Liver (tissue), 8 donors: ENCODE measurements at regions not wholly inside any gene's neighbourhood (a gene's known extent, or its start where the extent isn't known, plus 50 kb on each side); places are given as distances from the start of the nearest gene placed in this dataset.

Source experiments
- DNase-seq: peaks from one replicate; pipeline ENCODE4 v3.0.0-alpha.2; 2017; ENCODE audit warnings: low spot score
- H3K27ac ChIP-seq, 2 donors: one replicate each; pipeline ENCODE4 v1.7.0; 2013; ENCODE audit warnings: inconsistent platforms in 2 of 2, low read length in 2 of 2, control low read depth in 1 of 2, low read depth in 1 of 2, mild to moderate bottlenecking in 1 of 2
- H3K27me3 ChIP-seq, 4 donors: one replicate each; pipeline versions ENCODE4 v1.6.1 to v1.7.0; 2013; ENCODE audit warnings: low read length in 3 of 4, inconsistent platforms in 1 of 4, mild to moderate bottlenecking in 1 of 4, moderate library complexity in 1 of 4; ENCODE audit not compliant: control insufficient read depth in 4 of 4, insufficient read depth in 4 of 4
- H3K36me3 ChIP-seq, 4 donors: one replicate each; pipeline versions ENCODE4 v1.6.1 to v1.7.0; 2013; ENCODE audit warnings: low read length in 3 of 4, mild to moderate bottlenecking in 3 of 4, low read depth in 1 of 4, moderate library complexity in 1 of 4; ENCODE audit not compliant: control insufficient read depth in 4 of 4, insufficient read depth in 3 of 4
- H3K4me1 ChIP-seq, 4 donors: one replicate each; pipeline versions ENCODE4 v1.6.1 to v1.7.0; 2013; ENCODE audit warnings: low read length in 3 of 4, mild to moderate bottlenecking in 3 of 4, moderate library complexity in 1 of 4; ENCODE audit not compliant: control insufficient read depth in 4 of 4, insufficient read depth in 4 of 4
- H3K4me3 ChIP-seq, 3 donors: one replicate each; pipeline versions ENCODE4 v1.6.1 to v1.7.0; 2013; ENCODE audit warnings: low read length in 3 of 3, control low read depth in 1 of 3, low read depth in 1 of 3, mild to moderate bottlenecking in 1 of 3
- H3K9ac ChIP-seq, 2 donors: one replicate each; pipeline ENCODE4 v1.7.0; 2013; ENCODE audit warnings: low read length in 2 of 2, mild to moderate bottlenecking in 2 of 2, moderate library complexity in 2 of 2, control low read depth in 1 of 2, low read depth in 1 of 2
- H3K9me3 ChIP-seq, 4 donors: one replicate each; pipeline versions ENCODE4 v1.6.1 to v1.7.0; 2013; ENCODE audit warnings: low read length in 3 of 4; ENCODE audit not compliant: control insufficient read depth in 4 of 4
- EGR1 ChIP-seq, 2 donors: IDR thresholded peaks; 2 replicates each; pipeline ENCODE4 v1.6.1; 2016 to 2018; ENCODE audit warnings: antibody characterized with exemption in 2 of 2, low read depth in 2 of 2
- FOXA1 ChIP-seq: IDR thresholded peaks from 2 replicates; pipeline ENCODE4 v1.6.1; 2016; ENCODE audit warnings: antibody characterized with exemption
- FOXA2 ChIP-seq: IDR thresholded peaks from 2 replicates; pipeline ENCODE4 v1.6.1; 2016; ENCODE audit warnings: antibody characterized with exemption
- GABPA ChIP-seq, 2 donors: IDR thresholded peaks in 1 of 2; conservative IDR thresholded peaks in 1 of 2; 2 replicates each; pipeline ENCODE4 v1.6.1; 2016; ENCODE audit warnings: antibody characterized with exemption in 2 of 2, mild to moderate bottlenecking in 1 of 2, moderate library complexity in 1 of 2
- HNF4A ChIP-seq, 2 donors: conservative IDR thresholded peaks; 2 replicates each; pipeline ENCODE4 v1.6.1; 2016; ENCODE audit warnings: antibody characterized with exemption in 2 of 2, mild to moderate bottlenecking in 2 of 2
- HNF4G ChIP-seq: IDR thresholded peaks from 2 replicates; pipeline ENCODE4 v1.6.1; 2016; ENCODE audit warnings: antibody characterized with exemption
- JUND ChIP-seq, 2 donors: IDR thresholded peaks; 2 replicates each; pipeline ENCODE4 v1.6.1; 2016; ENCODE audit warnings: antibody characterized with exemption in 2 of 2
- NR2F2 ChIP-seq: IDR thresholded peaks from 2 replicates; pipeline ENCODE4 v1.6.1; 2016; ENCODE audit warnings: antibody characterized with exemption
- RAD21 ChIP-seq, 2 donors: IDR thresholded peaks; 2 replicates each; pipeline ENCODE4 v1.6.1; 2016; ENCODE audit warnings: antibody characterized with exemption in 2 of 2, mild to moderate bottlenecking in 2 of 2
- RXRA ChIP-seq, 2 donors: IDR thresholded peaks; 2 replicates each; pipeline ENCODE4 v1.6.1; 2017 to 2018; ENCODE audit warnings: antibody characterized with exemption in 2 of 2, mild to moderate bottlenecking in 1 of 2
- SP1 ChIP-seq: IDR thresholded peaks from 2 replicates; pipeline ENCODE4 v1.6.1; 2018; ENCODE audit warnings: antibody characterized with exemption, mild to moderate bottlenecking
- TAF1 ChIP-seq: conservative IDR thresholded peaks from 2 replicates; pipeline ENCODE4 v1.6.1; 2016; ENCODE audit warnings: antibody characterized with exemption, mild to moderate bottlenecking
- YY1 ChIP-seq: IDR thresholded peaks from 2 replicates; pipeline ENCODE4 v1.6.1; 2016; ENCODE audit warnings: antibody characterized with exemption, mild to moderate bottlenecking
- WGBS: extraction: QIAGEN DNeasy Blood & Tissue Kit; methylation state at CpG from one replicate; pipeline ENCODE4 v1.1.7; 2013; 5-methylcytosine and 5-hydroxymethylcytosine counted together
- TF ChIP-seq, protein P1 (sequence below): IDR thresholded peaks from 2 replicates; pipeline ENCODE4 v1.6.1; 2016; ENCODE audit warnings: antibody characterized with exemption
- TF ChIP-seq, protein P2 (sequence below): IDR thresholded peaks from 2 replicates; pipeline ENCODE4 v1.6.1; 2016; ENCODE audit warnings: antibody characterized with exemption
- TF ChIP-seq, protein P3 (sequence below): IDR thresholded peaks from 2 replicates; pipeline ENCODE4 v1.6.1; 2016; ENCODE audit warnings: antibody characterized with exemption
- TF ChIP-seq, protein P4 (sequence below): fragments of 150-350 bp; IDR thresholded peaks from 2 replicates; pipeline ENCODE4 v1.5.1; 2017; ENCODE audit warnings: improper control_type of control experiment, low read depth, low read length; ENCODE audit not compliant: missing input control
- TF ChIP-seq, protein P5 (sequence below): IDR thresholded peaks from 2 replicates; pipeline ENCODE4 v1.6.1; 2016; ENCODE audit warnings: antibody characterized with exemption, mild to moderate bottlenecking
- donor health status: healthy.
- donor health status: healthy.
- donor health status: healthy.
- donor health status: healthy.
- donor health status: healthy.

DNA sequence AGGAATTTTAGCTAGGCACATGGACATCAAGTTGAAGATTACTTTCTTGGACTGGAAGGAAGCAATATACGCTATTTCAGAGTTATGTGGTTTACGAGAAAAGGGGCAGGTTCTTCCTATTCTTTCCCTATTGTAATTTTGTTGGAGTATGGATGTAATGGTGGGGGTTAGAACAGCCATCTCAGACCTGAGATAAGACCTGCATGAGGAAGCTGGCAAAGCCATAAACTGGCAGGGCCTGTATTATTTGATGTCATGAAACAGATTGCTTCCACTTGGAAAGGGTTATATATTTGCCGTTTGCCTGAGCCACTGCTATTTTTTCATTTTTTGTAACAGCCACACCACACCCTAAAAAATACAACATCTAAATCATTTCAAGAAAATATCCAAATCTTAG, 220.5 kb upstream of the MAGI2 start:
- no peaks in the 10 kb centered on the region for H3K4me1 ChIP-seq
- no peak for DNase-seq

DNA sequence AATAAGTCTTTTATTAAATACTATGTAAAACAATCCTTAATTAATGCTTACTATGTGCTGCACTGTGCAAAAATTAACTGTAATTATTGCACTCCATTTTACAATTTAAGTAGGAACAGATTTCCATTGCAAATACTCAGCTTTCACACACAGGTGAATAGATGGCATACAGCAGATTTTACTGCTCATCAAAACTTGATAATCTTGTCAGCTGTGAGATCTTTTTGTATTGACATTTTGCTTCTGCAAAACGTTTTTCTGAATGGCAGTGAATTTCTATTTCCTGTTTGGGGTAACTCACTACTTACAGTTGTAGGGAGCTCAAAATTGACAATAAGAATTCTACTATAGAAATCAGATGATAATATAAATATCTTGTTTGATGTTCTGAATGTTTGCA, 220.0 kb upstream of the MAGI2 start:
- DNase-seq: no peak
- Histone ChIP-seq H3K27me3 (no peaks in the 10 kb centered on the region), H3K9ac (no peak overlapping the region), H3K4me3 (no peak overlapping the region), H3K4me1 (no peaks in the 10 kb centered on the region), H3K27ac (no peak overlapping the region), H3K36me3 (no peaks in the 10 kb centered on the region), H3K9me3 (no peaks in the 10 kb centered on the region)
- 7% methylated on average over 1 of the region's 1 CpG for WGBS
- TF ChIP-seq, protein P1, sequence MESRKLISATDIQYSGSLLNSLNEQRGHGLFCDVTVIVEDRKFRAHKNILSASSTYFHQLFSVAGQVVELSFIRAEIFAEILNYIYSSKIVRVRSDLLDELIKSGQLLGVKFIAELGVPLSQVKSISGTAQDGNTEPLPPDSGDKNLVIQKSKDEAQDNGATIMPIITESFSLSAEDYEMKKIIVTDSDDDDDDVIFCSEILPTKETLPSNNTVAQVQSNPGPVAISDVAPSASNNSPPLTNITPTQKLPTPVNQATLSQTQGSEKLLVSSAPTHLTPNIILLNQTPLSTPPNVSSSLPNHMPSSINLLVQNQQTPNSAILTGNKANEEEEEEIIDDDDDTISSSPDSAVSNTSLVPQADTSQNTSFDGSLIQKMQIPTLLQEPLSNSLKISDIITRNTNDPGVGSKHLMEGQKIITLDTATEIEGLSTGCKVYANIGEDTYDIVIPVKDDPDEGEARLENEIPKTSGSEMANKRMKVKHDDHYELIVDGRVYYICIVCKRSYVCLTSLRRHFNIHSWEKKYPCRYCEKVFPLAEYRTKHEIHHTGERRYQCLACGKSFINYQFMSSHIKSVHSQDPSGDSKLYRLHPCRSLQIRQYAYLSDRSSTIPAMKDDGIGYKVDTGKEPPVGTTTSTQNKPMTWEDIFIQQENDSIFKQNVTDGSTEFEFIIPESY: no peak
- TF ChIP-seq FOXA2 (no peak), GABPA (IDR thresholded peaks at IDR 0.05 in 1 of 2, conservative IDR thresholded peaks at IDR 0.05 in 1 of 2) (no peak), FOXA1 (no peak), NR2F2 (no peak), TAF1 (no peak), HNF4G (no peak), YY1 (no peak)
- TF ChIP-seq, protein P2, sequence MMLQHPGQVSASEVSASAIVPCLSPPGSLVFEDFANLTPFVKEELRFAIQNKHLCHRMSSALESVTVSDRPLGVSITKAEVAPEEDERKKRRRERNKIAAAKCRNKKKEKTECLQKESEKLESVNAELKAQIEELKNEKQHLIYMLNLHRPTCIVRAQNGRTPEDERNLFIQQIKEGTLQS: no peak

More for the DNA sequence above, 220.5 kb upstream of the MAGI2 start:
- no peak for TF ChIP-seq TAF1
- no peak for TF ChIP-seq RAD21 (IDR thresholded peaks at IDR 0.05)
- no peak for TF ChIP-seq GABPA (IDR thresholded peaks at IDR 0.05 in 1 of 2, conservative IDR thresholded peaks at IDR 0.05 in 1 of 2)
- TF ChIP-seq YY1: no peak
- TF ChIP-seq JUND (IDR thresholded peaks at IDR 0.05): no peak
- TF ChIP-seq RXRA (IDR thresholded peaks at IDR 0.05): no peak
- TF ChIP-seq HNF4G: no peak
- TF ChIP-seq, protein P3, sequence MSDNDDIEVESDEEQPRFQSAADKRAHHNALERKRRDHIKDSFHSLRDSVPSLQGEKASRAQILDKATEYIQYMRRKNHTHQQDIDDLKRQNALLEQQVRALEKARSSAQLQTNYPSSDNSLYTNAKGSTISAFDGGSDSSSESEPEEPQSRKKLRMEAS: no peak
- TF ChIP-seq, protein P2: no peak
- TF ChIP-seq FOXA1: no peak
- TF ChIP-seq, protein P1: no peak
- no peak for TF ChIP-seq SP1
- no peak for TF ChIP-seq HNF4A (conservative IDR thresholded peaks at IDR 0.05)
- no peak for TF ChIP-seq NR2F2
- TF ChIP-seq, protein P4, sequence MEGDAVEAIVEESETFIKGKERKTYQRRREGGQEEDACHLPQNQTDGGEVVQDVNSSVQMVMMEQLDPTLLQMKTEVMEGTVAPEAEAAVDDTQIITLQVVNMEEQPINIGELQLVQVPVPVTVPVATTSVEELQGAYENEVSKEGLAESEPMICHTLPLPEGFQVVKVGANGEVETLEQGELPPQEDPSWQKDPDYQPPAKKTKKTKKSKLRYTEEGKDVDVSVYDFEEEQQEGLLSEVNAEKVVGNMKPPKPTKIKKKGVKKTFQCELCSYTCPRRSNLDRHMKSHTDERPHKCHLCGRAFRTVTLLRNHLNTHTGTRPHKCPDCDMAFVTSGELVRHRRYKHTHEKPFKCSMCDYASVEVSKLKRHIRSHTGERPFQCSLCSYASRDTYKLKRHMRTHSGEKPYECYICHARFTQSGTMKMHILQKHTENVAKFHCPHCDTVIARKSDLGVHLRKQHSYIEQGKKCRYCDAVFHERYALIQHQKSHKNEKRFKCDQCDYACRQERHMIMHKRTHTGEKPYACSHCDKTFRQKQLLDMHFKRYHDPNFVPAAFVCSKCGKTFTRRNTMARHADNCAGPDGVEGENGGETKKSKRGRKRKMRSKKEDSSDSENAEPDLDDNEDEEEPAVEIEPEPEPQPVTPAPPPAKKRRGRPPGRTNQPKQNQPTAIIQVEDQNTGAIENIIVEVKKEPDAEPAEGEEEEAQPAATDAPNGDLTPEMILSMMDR: no peak
- no peak for TF ChIP-seq EGR1 (IDR thresholded peaks at IDR 0.05; ENCODE audit: low read depth in 2 of 2)
- no peak for TF ChIP-seq FOXA2
- TF ChIP-seq, protein P5, sequence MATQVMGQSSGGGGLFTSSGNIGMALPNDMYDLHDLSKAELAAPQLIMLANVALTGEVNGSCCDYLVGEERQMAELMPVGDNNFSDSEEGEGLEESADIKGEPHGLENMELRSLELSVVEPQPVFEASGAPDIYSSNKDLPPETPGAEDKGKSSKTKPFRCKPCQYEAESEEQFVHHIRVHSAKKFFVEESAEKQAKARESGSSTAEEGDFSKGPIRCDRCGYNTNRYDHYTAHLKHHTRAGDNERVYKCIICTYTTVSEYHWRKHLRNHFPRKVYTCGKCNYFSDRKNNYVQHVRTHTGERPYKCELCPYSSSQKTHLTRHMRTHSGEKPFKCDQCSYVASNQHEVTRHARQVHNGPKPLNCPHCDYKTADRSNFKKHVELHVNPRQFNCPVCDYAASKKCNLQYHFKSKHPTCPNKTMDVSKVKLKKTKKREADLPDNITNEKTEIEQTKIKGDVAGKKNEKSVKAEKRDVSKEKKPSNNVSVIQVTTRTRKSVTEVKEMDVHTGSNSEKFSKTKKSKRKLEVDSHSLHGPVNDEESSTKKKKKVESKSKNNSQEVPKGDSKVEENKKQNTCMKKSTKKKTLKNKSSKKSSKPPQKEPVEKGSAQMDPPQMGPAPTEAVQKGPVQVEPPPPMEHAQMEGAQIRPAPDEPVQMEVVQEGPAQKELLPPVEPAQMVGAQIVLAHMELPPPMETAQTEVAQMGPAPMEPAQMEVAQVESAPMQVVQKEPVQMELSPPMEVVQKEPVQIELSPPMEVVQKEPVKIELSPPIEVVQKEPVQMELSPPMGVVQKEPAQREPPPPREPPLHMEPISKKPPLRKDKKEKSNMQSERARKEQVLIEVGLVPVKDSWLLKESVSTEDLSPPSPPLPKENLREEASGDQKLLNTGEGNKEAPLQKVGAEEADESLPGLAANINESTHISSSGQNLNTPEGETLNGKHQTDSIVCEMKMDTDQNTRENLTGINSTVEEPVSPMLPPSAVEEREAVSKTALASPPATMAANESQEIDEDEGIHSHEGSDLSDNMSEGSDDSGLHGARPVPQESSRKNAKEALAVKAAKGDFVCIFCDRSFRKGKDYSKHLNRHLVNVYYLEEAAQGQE: no peak
- Histone ChIP-seq H3K4me3 (no peak overlapping the region), H3K27ac (no peak overlapping the region), H3K36me3 (no peaks in the 10 kb centered on the region), H3K9ac (no peak overlapping the region), H3K27me3 (no peaks in the 10 kb centered on the region), H3K9me3 (no peaks in the 10 kb centered on the region)
- 87% methylated on average over 3 of the region's 3 CpGs for WGBS
